H1 (cell line): ENCODE measurements at regions not wholly inside any gene's neighbourhood (a gene's known extent, or its start where the extent isn't known, plus 50 kb on each side); places are given as distances from the start of the nearest gene placed in this dataset.

Experiments used
- EGR1 ChIP-seq: IDR thresholded peaks from 2 replicates; pipeline ENCODE4 v1.6.1; 2011; ENCODE audit warnings: low read depth, low read length, borderline replicate concordance
- PHF8 ChIP-seq: fragments of 200-600 bp; sonication (generic); conservative IDR thresholded peaks from 2 replicates; pipeline ENCODE4 v1.7.1; 2012; ENCODE audit warnings: low read depth, mild to moderate bottlenecking, inconsistent platforms, low read length, moderate library complexity
- RBBP5 ChIP-seq: IDR thresholded peaks from 2 replicates; pipeline ENCODE4 v1.7.1; 2012; ENCODE audit warnings: low read depth, mild to moderate bottlenecking, inconsistent platforms, low read length, moderate library complexity, borderline replicate concordance
- RXRA ChIP-seq: IDR thresholded peaks from 2 replicates; pipeline ENCODE4 v1.6.1; 2011; ENCODE audit warnings: low read depth, mild to moderate bottlenecking, low read length, moderate library complexity; ENCODE audit not compliant: insufficient read depth
- TF ChIP-seq, protein P1 (sequence below): IDR thresholded peaks from 2 replicates; pipeline ENCODE4 v1.6.1; 2012; ENCODE audit warnings: inconsistent platforms

DNA sequence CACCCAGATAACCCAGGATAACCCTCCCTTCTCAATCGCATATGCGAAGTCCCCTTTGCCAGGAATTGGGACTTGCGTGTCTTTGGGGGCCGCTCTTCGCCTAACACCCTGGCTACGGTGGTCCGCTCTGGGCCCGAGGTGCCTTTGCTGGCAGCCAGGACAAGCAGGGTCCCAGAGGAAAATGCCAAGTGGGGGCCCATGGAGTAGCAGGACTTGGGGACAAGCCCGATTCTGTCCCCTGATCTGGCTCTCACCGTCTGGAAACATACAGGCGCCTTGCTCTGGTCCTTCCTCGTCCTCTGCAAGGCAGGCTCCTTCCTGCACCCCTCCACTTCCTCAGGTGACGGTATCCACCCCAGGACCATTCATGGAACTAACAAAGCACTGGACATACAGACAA is 78.1 kb upstream of the UNC5A start (continued):
- TF ChIP-seq EGR1: no peak
- no peak for TF ChIP-seq RXRA
- no peak for TF ChIP-seq PHF8
- TF ChIP-seq, protein P1, sequence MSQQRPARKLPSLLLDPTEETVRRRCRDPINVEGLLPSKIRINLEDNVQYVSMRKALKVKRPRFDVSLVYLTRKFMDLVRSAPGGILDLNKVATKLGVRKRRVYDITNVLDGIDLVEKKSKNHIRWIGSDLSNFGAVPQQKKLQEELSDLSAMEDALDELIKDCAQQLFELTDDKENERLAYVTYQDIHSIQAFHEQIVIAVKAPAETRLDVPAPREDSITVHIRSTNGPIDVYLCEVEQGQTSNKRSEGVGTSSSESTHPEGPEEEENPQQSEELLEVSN: no peak
- no peak for TF ChIP-seq RBBP5
